Uterus (tissue), 3 donors: ENCODE measurements at regions not wholly inside any gene's neighbourhood (a gene's known extent, or its start where the extent isn't known, plus 50 kb on each side); places are given as distances from the start of the nearest gene placed in this dataset. TPM values are rescaled to one million over a fixed set of nuclear protein-coding genes. Genes with fewer than 3 reads are reported as not detected.

Experiments
- DNase-seq, 2 donors: peaks; one replicate each; pipeline ENCODE4 v3.0.0-alpha.2; 2019 to 2020
- H3K27ac ChIP-seq, 2 donors: fragments of 200-600 bp; sonication (generic); 1 replicate in 1 of 2; 2 replicates in 1 of 2; pipeline ENCODE4 v1.5.1; 2016 to 2018
- H3K27me3 ChIP-seq, 2 donors: fragments of 200-600 bp; sonication (generic); one replicate each; pipeline ENCODE4 v1.5.1; 2018 to 2019; ENCODE audit warnings: control low read depth in 1 of 2
- H3K36me3 ChIP-seq, 2 donors: fragments of 200-600 bp; sonication (generic); one replicate each; pipeline ENCODE4 v1.5.1; 2019; ENCODE audit warnings: control low read depth in 1 of 2
- H3K4me1 ChIP-seq, 2 donors: fragments of 200-600 bp; sonication (generic); one replicate each; pipeline ENCODE4 v1.5.1; 2018 to 2019; ENCODE audit warnings: control low read depth in 1 of 2
- H3K4me3 ChIP-seq, 2 donors: fragments of 200-600 bp; sonication (generic); 1 replicate in 1 of 2; 2 replicates in 1 of 2; pipeline ENCODE4 v1.5.1; 2018 to 2019; ENCODE audit warnings: mild to moderate bottlenecking in 1 of 2
- H3K9me3 ChIP-seq, 2 donors: fragments of 200-600 bp; sonication (generic); one replicate each; pipeline ENCODE4 v1.5.1; 2019; ENCODE audit warnings: control low read depth in 1 of 2
- CTCF ChIP-seq, 4 experiments: fragments of 200-600 bp in 2 of 4; fragments of 450-650 bp in 2 of 4; sonication (generic) in 2 of 4; IDR thresholded peaks; one replicate each; pipeline ENCODE4 v1.5.1; 2016 to 2019; ENCODE audit warnings: antibody characterized with exemption in 4 of 4, mild to moderate bottlenecking in 2 of 4, moderate library complexity in 1 of 4
- POLR2A ChIP-seq, 2 donors: fragments of 450-650 bp; IDR thresholded peaks; one replicate each; pipeline ENCODE4 v1.6.1; 2016; ENCODE audit warnings: antibody characterized with exemption in 2 of 2, mild to moderate bottlenecking in 1 of 2, moderate library complexity in 1 of 2
- intact Hi-C: fragments of 100-400 bp; cut with DNase I; formaldehyde crosslinking; loops from one replicate; pipeline ENCODE4 v1.15.1; 2023; ENCODE audit warnings: low total_unique reads
- microRNA-seq: library from miRNA; unstranded; fragments of <30 nt; microRNA quantifications from one replicate; pipeline ENCODE4, GENCODE V29; 2016; ENCODE audit warnings: borderline microRNAs expressed, borderline replicate concordance
- small RNA-seq: library from RNA; depleted of rRNA; stranded (forward); fragments of <200 nt; gene quantifications from one replicate; pipeline ENCODE3, GENCODE V24; 2016
- donor health status: DM: yes; HTN: yes; CAD: no.

- Histone ChIP-seq H3K27ac (no peak overlapping the region), H3K4me1 (no peaks in the 10 kb centered on the region), H3K9me3 (no peaks in the 10 kb centered on the region), H3K4me3 (no peak overlapping the region), H3K36me3 (no peaks in the 10 kb centered on the region), H3K27me3 (no peaks in the 10 kb centered on the region)
- TF ChIP-seq CTCF (IDR thresholded peaks at IDR 0.05) (no peak), POLR2A (IDR thresholded peaks at IDR 0.05) (no peak)
- intact Hi-C loops = no loop called here
- no peak for DNase-seq
Measured at GRCh38 chr2:10246831-10247230, 55.9 kb upstream of the HPCAL1 start.

- DNase-seq = no peak
Measured at GRCh38 chr2:10249798-10250197, 52.9 kb upstream of the HPCAL1 start.

GRCh38 chr2:10252224-10252623 is 50.5 kb upstream of the HPCAL1 start:
- TF ChIP-seq POLR2A (IDR thresholded peaks at IDR 0.05) (no peak), CTCF (IDR thresholded peaks at IDR 0.05) (no peak)
- intact Hi-C loops = no loop called here

More at GRCh38 chr2:10249798-10250197, 52.9 kb upstream of the HPCAL1 start:
- TF ChIP-seq POLR2A (IDR thresholded peaks at IDR 0.05) (no peak), CTCF (IDR thresholded peaks at IDR 0.05) (no peak)
- Histone ChIP-seq H3K9me3 (no peaks in the 10 kb centered on the region), H3K36me3 (no peaks in the 10 kb centered on the region), H3K4me3 (no peak overlapping the region), H3K27me3 (no peaks in the 10 kb centered on the region), H3K27ac (no peak overlapping the region), H3K4me1 (no peaks in the 10 kb centered on the region)
- intact Hi-C loops = no loop called here

GRCh38 chr2:10252661-10253060 is 50.0 kb upstream of the HPCAL1 start:
- TF ChIP-seq CTCF (IDR thresholded peaks at IDR 0.05) = no peak
- TF ChIP-seq POLR2A (IDR thresholded peaks at IDR 0.05) = no peak
- no peak for DNase-seq
- Histone ChIP-seq H3K36me3 (no peaks in the 10 kb centered on the region), H3K4me1 (no peaks in the 10 kb centered on the region), H3K27me3 (no peaks in the 10 kb centered on the region), H3K9me3 (no peaks in the 10 kb centered on the region), H3K4me3 (no peak overlapping the region), H3K27ac (no peak overlapping the region)
- intact Hi-C loops = no loop called here

More at GRCh38 chr2:10252224-10252623, 50.5 kb upstream of the HPCAL1 start:
- Histone ChIP-seq H3K36me3 (no peaks in the 10 kb centered on the region), H3K4me3 (no peak overlapping the region), H3K4me1 (no peaks in the 10 kb centered on the region), H3K27ac (no peak overlapping the region), H3K9me3 (no peaks in the 10 kb centered on the region), H3K27me3 (no peaks in the 10 kb centered on the region)
- DNase-seq = no peak

Small RNA genes in the stretch of these regions (microRNA-seq; reads per million reads assigned to microRNA genes)
- gene MIR4261 = not detected

Small RNA genes in the stretch of these regions (small RNA-seq; reads per million reads assigned to genes)
- gene MIR4261 = not detected
